Left ventricle myocardium inferior (tissue), 1 donor: ENCODE measurements at regions not wholly inside any gene's neighbourhood (a gene's known extent, or its start where the extent isn't known, plus 50 kb on each side); places are given as distances from the start of the nearest gene placed in this dataset.

Source experiments
- DNase-seq: peaks from one replicate; pipeline ENCODE4 v3.0.0-alpha.2; 2020
- H3K27ac ChIP-seq: fragments of 200-600 bp; replicated peaks from 2 replicates; pipeline ENCODE4 v1.8.0; 2021
- H3K27me3 ChIP-seq: fragments of 200-600 bp; 2 replicates; pipeline ENCODE4 v1.8.0; 2021; ENCODE audit warnings: low read depth
- H3K36me3 ChIP-seq: fragments of 200-600 bp; 2 replicates; pipeline ENCODE4 v1.8.0; 2021
- H3K4me1 ChIP-seq: fragments of 200-600 bp; 2 replicates; pipeline ENCODE4 v1.8.0; 2021
- H3K4me3 ChIP-seq: fragments of 200-600 bp; 2 replicates; pipeline ENCODE4 v1.8.0; 2021; ENCODE audit warnings: mild to moderate bottlenecking, moderate library complexity
- H3K9me3 ChIP-seq: fragments of 200-600 bp; replicated peaks from 2 replicates; pipeline ENCODE4 v1.8.0; 2021
- intact Hi-C: fragments of 100-400 bp; cut with micrococcal nuclease; formaldehyde crosslinking; loops from one replicate; pipeline ENCODE4 v1.11.0; 2022
- TF ChIP-seq, protein P1 (sequence below): fragments of 200-600 bp; IDR thresholded peaks from 2 replicates; pipeline ENCODE4 v1.8.0; 2021; ENCODE audit warnings: antibody characterized with exemption, mild to moderate bottlenecking, borderline replicate concordance
- donor health status: DM: no; HTN: yes; CAD: no; lungs with severe emphysema.

DNA sequence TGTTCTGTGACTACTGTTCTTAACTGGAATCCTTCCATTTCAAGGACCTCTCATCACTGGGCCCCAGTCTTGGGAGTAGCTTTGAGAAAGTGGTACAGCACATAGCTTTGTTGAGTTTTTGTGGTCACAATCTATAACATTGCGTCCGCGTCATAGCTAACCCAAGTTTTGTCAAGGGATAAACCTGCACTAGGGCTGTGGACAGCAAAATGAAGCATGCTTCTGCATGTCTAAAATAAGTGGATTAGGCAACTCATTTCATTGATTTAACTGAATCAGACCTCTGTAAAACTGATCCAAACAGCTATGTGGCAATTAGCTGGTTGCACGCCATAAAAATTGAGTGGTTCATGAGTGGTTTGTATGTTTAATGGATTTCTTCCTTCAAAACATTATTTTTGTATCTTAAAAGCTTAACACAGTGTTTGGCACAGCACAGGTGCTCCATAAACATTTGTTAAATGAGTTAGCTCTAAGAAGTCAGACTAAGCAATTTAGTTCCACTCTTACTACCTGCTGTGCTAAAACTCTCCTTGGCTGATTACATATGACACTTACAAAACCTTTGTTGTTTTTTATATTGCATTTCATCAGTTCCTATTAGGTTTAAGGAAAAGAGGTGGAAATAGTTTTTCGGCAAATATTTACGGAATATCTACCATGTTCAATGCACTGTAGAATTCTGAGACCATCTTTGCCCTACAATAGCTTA is 160.3 kb upstream of the ATXN1 start:
- TF ChIP-seq, protein P1, sequence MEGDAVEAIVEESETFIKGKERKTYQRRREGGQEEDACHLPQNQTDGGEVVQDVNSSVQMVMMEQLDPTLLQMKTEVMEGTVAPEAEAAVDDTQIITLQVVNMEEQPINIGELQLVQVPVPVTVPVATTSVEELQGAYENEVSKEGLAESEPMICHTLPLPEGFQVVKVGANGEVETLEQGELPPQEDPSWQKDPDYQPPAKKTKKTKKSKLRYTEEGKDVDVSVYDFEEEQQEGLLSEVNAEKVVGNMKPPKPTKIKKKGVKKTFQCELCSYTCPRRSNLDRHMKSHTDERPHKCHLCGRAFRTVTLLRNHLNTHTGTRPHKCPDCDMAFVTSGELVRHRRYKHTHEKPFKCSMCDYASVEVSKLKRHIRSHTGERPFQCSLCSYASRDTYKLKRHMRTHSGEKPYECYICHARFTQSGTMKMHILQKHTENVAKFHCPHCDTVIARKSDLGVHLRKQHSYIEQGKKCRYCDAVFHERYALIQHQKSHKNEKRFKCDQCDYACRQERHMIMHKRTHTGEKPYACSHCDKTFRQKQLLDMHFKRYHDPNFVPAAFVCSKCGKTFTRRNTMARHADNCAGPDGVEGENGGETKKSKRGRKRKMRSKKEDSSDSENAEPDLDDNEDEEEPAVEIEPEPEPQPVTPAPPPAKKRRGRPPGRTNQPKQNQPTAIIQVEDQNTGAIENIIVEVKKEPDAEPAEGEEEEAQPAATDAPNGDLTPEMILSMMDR, result no peak
- no peaks in the 10 kb centered on the region for H3K9me3 ChIP-seq
- H3K4me1 ChIP-seq, result no peaks in the 10 kb centered on the region
- DNase-seq, result no peak
- intact Hi-C loops, result no loop called here
- H3K4me3 ChIP-seq, result no peak overlapping the region
- H3K27ac ChIP-seq, result no peak overlapping the region
- H3K36me3 ChIP-seq, result no peaks in the 10 kb centered on the region
- H3K27me3 ChIP-seq, result no peaks in the 10 kb centered on the region

GRCh38 chr6:16918586-16918985 is 157.3 kb upstream of the ATXN1 start:
- intact Hi-C loops, result no loop called here
- Histone ChIP-seq H3K27me3 (no peaks in the 10 kb centered on the region), H3K4me1 (no peaks in the 10 kb centered on the region), H3K36me3 (no peaks in the 10 kb centered on the region), H3K27ac (no peak overlapping the region), H3K4me3 (no peak overlapping the region), H3K9me3 (peaks cover 10% of the 10 kb centered on the region)
- TF ChIP-seq, protein P1, result no peak
- no peak for DNase-seq

DNA sequence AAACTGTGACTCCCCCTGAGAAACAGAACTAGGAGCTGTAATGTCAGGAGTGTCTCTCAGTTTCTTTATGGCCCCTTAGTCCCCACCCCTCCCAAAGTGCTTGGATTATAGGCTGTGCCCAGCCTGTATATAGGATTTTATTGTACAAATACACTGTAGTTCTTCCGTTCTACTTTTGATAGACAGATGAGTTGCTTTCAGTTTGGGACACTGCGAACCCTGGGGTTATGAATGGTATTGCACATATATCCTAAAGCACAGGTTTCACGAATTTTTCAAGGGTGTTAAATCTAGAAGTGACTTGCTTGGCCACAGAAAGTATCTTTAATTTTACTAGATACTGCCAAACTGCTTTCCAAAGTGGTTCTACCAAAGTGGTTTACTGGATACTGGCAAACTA is 152.9 kb upstream of the ATXN1 start:
- Histone ChIP-seq H3K27ac (no peak overlapping the region), H3K9me3 (peaks cover 32% of the 10 kb centered on the region), H3K36me3 (no peaks in the 10 kb centered on the region), H3K4me1 (no peaks in the 10 kb centered on the region), H3K4me3 (no peak overlapping the region), H3K27me3 (no peaks in the 10 kb centered on the region)
- intact Hi-C loops, result no loop called here
- no peak for DNase-seq
- TF ChIP-seq, protein P1, result no peak

DNA sequence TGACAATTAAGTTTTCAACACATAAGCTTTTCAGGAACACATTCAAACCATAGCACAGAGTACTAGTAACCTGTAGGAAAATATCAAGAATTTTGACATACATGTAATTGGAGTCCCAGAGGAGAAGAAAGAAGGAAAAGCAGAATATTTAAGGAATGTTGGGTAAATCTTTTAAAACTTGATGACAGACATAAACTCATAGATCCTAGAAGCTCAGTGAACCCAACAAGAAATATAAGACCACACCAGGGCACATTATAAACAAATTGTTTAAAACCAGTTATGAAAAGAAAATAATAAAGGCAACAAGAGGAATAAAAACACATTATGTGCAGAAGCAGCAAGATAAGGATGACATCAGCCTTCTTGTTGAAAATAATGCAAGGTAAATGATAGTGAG is 151.5 kb upstream of the ATXN1 start:
- no peak overlapping the region for H3K27ac ChIP-seq
- no peaks in the 10 kb centered on the region for H3K27me3 ChIP-seq
- no peaks in the 10 kb centered on the region for H3K4me1 ChIP-seq
- TF ChIP-seq, protein P1, result no peak
- no peak for DNase-seq
- intact Hi-C loops, result no loop called here
- H3K4me3 ChIP-seq, result no peak overlapping the region
- H3K9me3 ChIP-seq, result peaks cover 32% of the 10 kb centered on the region
- H3K36me3 ChIP-seq, result no peaks in the 10 kb centered on the region

DNA sequence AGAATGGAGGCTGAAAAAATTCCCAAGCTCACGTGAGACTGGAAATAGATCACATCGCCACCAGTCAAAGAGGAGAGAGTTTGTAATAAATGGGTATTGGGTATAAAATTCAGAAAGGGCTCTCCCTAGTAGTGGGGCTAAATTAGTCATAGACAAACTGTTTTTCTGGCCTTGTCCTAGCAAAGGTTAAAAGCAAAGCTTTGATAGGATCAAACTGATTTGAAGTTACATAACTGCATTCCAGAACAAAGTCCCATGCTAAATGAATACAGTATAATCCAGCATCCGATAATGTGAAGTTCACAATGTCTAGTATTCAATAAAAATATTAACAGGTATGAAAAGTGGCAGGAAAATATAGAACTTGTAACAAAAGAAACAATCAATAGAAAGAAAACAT is 149.8 kb upstream of the ATXN1 start:
- intact Hi-C loops, result no loop called here
- H3K27ac ChIP-seq, result no peak overlapping the region
- H3K4me3 ChIP-seq, result no peak overlapping the region
- TF ChIP-seq, protein P1, result no peak
- no peaks in the 10 kb centered on the region for H3K4me1 ChIP-seq
- no peak for DNase-seq
- no peaks in the 10 kb centered on the region for H3K36me3 ChIP-seq
- H3K9me3 ChIP-seq, result peaks cover 32% of the 10 kb centered on the region
- H3K27me3 ChIP-seq, result no peaks in the 10 kb centered on the region
